ENCODE measurements at regions not wholly inside any gene's neighbourhood (a gene's known extent, or its start where the extent isn't known, plus 50 kb on each side); places are given as distances from the start of the nearest gene placed in this dataset.
A peak's percentile ranks its signal among the peaks of the same experiment; 100 is the strongest.
"Not testable (repeated sequence)": the region's sequence is repeated elsewhere in the genome, so short reads cannot be mapped to it uniquely, and the experiment has no call there.

- DNase-seq (ENCODE audit: low spot score): no peak
Observed at GRCh38 chr5:154620411-154620810, 134.8 kb upstream of the LARP1 start.

DNA sequence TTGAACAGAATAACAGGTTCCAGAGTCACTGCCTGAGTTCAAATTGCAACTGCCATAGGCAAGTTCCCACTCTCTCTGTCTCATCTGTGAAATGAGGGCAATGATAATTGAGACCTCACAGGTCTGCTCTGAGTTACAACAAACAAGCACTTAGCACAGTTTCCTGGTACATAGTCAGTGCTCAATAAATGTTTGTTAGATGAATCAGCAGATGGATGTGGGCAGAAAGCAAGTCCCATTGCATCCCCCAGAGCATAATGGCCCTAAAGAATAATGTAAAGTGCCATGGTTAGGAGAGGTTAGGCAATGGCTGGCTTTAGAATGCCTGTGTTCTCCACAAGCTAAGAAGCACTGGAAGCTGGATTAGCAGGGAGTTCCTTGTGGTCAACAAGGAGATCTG lies 136.5 kb upstream of the LARP1 start:
- no peak for DNase-seq (ENCODE audit: low spot score)

- DNase-seq (ENCODE audit: low spot score): no peak
Observed at GRCh38 chr5:154614595-154614994, 136.6 kb upstream of the HAND1 start.

GRCh38 chr5:154614125-154614524 lies 136.1 kb upstream of the HAND1 start:
- DNase-seq (ENCODE audit: low spot score): no peak

DNA sequence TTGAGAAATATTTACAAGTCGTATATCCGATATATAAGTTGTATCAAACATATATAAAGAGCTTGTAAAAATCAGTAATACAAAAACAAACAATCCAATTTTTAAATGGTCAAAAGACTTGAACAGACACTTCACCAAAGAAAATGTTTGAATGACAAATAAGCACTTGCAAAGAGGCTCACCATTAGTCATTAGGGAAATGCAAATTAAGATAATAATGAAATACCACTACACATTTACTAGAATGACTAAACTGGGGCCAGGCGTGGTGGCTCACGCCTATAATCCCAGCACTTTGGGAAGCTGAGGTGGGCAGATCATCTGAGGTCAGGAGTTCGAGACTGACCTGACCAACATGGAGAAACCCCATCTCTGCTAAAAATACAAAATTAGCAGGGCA lies 134.6 kb upstream of the HAND1 start:
- DNase-seq (ENCODE audit: low spot score): no peak

DNA sequence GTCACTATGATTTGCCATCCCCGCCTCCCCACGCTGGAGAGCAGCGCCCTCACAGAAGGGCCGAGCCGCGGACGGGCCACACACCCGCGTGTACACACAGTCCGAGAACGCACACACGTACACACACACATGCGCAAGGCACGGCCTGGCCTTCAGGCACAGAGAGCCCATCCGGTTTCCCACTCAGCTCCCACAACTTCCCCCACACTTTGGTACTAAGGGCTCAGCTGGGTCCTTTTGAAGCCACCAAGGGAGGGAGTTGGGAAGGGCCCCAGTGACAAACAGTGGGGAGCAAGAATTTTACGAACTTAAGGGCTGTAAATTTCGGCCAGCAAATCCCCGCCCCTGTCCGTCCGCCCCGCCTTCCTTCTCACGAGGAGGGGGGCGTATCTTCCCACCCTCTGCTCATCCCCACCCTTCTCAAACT lies 133.3 kb upstream of the HAND1 start:
- DNase-seq (ENCODE audit: low spot score): no peak

DNA sequence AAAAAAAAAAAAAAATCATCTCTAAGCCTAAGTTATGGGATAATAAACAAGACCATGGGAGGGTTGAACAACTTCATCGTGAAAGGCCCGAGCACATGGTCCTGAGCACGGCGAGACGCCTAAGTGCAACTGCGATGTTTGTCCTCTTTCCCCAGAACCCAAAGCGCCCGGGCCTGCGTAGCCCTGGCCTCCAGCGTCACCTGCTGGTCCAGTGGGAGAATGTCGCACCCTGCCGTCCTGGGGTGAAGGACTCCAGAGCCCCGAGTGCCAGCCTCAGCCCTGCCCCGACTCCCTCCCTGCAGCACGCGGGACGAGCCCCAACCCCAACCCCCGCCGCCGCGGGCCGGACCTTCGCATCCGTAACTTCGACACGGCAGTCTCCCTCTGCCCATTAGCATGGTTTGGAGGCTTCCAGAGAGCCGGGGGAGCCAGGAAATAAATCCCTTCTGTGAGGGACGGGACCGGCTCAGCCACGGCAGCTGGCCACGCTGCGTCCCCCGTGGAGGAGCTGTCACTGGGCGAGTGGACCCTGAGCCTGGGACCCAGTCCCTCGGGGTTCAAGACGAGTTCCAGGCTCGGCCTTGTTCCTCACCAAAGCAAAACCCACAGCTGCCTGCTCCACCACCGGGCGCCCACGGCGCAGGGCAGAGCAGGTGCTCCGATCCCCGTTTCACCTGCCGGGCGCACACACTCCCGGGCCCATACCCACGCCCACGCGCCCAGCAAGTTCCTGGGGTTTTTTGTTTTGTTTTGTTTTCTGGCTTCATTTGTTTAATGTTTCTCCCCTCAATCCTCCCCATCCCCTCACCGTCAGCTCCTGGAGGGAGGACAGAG lies 132.5 kb upstream of the HAND1 start:
- peak; percentile 81 for DNase-seq (ENCODE audit: low spot score)

DNA sequence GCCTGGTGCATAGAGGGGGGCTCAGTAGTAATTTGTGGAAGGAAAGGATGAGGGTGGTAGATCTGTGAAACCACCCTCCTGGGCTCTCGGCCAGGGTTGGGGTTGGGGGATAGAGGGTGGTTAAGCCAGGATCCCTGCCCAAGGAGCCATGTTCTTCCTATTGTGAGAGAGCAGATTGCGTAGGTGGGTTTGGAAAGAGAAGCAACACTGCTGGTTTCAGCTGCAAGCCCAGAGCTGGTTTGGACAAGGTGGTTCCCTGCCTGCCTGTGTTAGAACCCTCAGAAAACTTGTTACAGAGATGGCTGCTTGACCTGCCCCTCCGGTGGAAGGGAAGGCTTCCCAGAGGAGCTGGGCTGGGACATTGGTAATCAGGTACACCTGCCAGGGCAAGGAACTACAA lies 131.2 kb upstream of the HAND1 start:
- no peak for DNase-seq (ENCODE audit: low spot score)

DNA sequence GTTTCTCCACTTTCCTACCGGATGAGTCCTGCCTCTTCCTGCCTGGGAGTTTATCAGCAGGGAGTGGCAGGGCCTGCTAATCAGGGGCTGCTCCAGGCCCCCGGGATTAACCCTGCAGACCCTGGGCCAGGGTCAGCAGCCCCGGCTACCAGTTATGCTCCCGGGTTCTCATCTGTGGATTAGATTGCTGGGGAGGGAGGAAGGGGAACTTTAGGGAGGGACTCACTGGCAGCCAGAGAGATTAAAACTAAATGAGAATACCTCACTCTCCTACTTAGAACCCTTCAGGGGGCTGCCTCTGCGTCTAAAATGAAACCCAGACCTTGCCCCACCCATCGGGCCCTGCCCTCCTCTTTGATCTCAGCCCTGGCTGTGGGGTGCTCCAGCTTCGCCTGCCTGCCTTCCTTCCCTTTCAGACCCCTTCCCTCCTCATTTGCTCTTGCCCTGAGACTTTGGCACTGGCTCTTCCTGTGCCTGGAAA lies 130.5 kb upstream of the HAND1 start:
- DNase-seq (ENCODE audit: low spot score): no peak

- DNase-seq (ENCODE audit: low spot score): no peak
Observed at GRCh38 chr5:154607746-154608145, 129.7 kb upstream of the HAND1 start.

DNA sequence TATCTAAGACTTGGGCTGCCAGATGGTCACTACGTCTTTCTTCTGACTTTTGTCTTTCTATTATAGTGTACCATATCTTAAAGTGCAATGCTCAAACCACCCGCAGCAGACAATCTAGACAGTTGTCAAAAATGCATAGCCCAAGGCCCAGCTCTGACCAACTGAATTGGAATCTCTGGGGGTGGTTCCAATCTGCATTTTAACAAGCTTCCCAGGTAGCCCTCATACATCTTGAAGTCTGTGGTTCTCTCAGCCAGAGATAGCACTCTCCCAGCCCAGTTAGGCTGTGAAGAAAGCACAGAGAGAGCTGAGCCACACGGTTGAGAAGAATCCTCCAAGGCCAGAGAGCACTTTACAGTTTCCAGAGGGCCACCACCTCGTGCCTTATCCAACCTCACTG lies 128.2 kb upstream of the HAND1 start:
- DNase-seq (ENCODE audit: low spot score): no peak

DNA sequence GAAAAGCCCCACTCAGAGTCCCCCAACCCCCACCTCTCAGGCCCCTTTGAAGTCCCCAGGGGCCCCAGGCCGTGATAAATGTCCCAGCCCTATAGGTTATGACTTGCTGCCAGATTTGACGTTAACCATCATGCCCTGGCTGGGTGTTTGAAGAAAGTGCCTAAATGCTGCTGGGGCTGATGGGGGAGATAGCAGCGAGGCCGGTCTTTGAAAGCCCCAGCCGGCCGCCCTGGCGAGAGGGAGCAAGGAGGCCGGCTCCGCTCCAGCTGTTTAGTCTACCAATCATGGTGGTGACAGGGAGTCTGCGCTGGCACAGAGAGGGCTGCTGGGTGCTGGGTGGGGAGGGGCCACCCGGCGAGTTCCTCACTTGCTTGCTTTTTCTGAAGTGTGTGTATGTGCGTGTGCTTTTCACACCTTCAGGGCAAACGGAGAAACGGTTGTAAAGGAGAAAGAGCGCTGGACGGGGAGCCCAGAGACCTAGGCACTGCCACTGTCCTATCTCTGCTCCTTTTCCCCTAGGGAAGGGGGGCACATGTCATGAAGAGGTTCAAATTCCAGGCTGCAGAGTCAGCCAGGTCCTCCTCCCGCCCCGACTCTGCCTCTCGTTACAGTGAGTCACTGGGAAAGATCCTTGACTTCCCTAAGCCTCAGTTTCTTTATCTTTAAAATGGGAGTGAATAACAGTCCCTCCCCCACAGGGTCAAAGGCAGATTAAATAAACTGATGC lies 126.1 kb upstream of the HAND1 start:
- no peak for DNase-seq (ENCODE audit: low spot score)

DNA sequence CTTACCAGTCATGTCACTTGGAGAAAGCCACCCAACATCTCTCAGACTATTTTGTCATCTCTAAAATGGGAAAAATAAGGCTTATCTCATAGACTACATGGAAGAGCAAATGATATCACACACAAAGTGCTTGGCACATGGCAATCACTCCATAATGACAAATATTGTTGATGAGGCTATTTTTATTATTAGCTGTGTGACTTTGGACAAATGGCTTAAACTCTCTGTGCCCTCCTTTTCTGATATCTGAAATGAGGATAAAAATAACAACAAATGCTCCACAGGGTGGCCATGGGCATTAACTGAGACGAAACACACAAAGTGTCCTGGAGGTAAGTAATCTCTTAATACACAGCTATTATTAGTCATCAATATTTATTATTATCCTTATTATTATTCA lies 125.5 kb upstream of the HAND1 start:
- DNase-seq (ENCODE audit: low spot score): no peak

GRCh38 chr5:154603011-154603410 lies 125.0 kb upstream of the HAND1 start:
- no peak for DNase-seq (ENCODE audit: low spot score)

- no peak for DNase-seq (ENCODE audit: low spot score)
Observed at GRCh38 chr5:154601014-154601413, 123.0 kb upstream of the HAND1 start.

GRCh38 chr5:154598021-154598420 lies 120.0 kb upstream of the HAND1 start:
- DNase-seq (ENCODE audit: low spot score): no peak

GRCh38 chr5:154596844-154597243 lies 118.8 kb upstream of the HAND1 start:
- DNase-seq (ENCODE audit: low spot score): not testable (repeated sequence)

DNA sequence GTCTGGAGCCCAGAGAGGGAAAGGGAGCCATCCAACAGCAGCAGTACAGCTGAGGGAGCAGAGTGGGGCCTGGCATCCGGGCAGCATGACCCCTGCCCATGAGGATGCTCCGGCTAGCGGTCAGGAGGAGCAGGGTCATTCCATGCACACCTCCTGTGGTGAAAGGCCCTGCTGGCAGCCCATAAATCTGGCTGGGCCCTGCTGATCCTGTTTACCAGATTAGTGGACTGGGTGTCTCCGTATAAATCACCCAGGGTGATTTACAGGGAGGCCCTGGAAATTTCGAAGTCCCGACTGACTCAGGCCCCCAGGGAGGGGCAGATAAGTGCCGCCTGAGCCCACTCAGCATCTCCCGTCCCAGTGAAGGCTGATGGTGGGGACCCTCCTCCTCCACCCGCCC lies 117.6 kb upstream of the HAND1 start:
- no peak for DNase-seq (ENCODE audit: low spot score)

- no peak for DNase-seq (ENCODE audit: low spot score)
Observed at GRCh38 chr5:154593796-154594195, 115.8 kb upstream of the HAND1 start.

GRCh38 chr5:154593071-154593470 lies 115.0 kb upstream of the HAND1 start:
- no peak for DNase-seq (ENCODE audit: low spot score)

DNA sequence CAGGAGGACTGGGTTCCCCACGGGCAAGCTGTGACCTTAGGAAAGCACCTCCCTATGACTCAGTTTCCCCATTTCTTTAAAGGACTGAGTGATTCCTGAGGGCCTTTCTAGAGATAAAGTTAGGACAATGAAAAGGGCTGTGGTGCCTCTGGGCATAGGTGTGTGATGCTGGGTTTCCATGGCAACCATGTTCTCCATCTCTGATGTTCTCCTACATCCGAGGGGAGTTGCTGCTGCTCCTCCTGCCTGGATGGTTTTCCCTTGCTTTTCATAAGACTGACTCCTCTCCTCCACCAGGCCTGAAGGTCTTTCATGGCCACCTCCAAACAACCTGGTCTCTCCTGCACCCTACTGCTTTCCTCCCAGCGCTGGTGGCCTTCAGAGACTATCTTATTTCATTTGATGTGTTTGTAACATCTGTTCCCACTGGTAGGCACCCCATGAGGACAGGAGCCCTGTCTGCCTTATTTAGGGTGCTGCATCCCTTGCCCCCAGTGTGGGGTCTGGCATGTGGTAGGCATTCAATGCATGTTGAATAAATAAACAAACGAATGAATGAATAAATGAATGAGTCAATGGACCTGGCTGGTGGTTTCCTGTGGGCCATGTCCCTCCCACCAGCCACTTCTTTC lies 112.2 kb upstream of the HAND1 start:
- DNase-seq (ENCODE audit: low spot score): no peak

DNA sequence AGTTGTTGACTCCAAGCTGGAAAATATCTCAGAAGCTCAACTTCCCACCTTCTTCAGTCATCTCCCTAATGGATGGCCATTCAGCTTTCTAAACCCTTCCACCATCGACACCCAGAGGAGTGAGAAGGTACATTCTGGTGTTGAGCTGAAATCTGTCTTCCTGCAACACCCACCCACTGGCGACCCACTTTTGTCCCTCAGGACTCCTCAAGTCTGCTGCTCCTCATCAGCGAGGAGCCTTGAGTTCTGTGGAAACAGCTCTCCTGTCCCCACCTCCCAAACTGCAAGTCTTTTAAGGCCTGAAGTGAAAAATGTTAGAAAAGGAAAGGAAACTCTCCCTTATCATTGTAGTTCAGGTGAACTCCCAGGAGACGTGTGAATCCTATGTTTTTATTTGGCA lies 111.5 kb upstream of the HAND1 start:
- DNase-seq (ENCODE audit: low spot score): no peak

DNA sequence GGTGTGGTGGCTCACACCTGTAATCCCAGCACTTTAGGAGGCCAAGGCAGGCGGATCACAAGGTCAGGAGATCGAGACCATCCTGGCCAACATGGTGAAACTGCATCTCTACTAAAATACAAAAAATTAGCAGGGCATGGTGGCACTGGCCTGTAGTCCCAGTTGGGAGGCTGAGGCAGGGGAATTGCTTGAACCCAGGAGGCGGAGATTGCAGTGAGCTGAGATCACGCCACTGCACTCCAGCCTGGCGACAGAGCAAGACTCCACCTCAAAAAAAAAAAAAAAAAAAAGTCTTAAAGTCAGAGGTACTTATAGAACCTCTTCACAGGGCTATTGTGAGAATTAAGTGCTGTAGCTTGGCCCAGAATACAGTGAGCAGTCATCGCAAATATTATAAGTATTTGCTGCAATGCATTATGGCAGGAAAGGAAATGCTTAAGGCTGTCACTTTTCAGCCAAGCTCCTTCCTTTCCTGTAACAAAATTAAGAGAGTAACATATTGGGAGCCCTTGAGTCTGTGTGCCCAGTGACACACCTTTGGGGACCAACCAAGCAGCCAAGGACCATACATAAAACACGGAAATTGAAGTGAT lies 110.9 kb upstream of the HAND1 start:
- not testable (repeated sequence) for DNase-seq (ENCODE audit: low spot score)
